GM12892 (cell line): ENCODE measurements at regions not wholly inside any gene's neighbourhood (a gene's known extent, or its start where the extent isn't known, plus 50 kb on each side); places are given as distances from the start of the nearest gene placed in this dataset.

Experiments
- POLR2A ChIP-seq: IDR thresholded peaks from 2 replicates; pipeline ENCODE4 v1.6.1; 2011; ENCODE audit warnings: low read depth, low read length, control low read depth
- POLR2AphosphoS5 ChIP-seq: IDR thresholded peaks from 2 replicates; pipeline ENCODE4 v1.6.1; 2011; ENCODE audit warnings: low read depth, low read length, control low read depth
- TAF1 ChIP-seq: IDR thresholded peaks from 2 replicates; pipeline ENCODE4 v1.6.1; 2011; ENCODE audit warnings: low read depth, mild to moderate bottlenecking, control low read depth, low read length, borderline replicate concordance

- TF ChIP-seq POLR2A, result no peak
- no peak for TF ChIP-seq TAF1
- TF ChIP-seq POLR2AphosphoS5, result no peak
Measured at GRCh38 chr20:17844549-17845298, 123.9 kb downstream of the SNX5 start.
